Fibroblast of lung (primary cell): ENCODE measurements at regions not wholly inside any gene's neighbourhood (a gene's known extent, or its start where the extent isn't known, plus 50 kb on each side); places are given as distances from the start of the nearest gene placed in this dataset.

ENCODE experiments used
- DNase-seq, 2 donors: peaks; one replicate each; pipeline versions ENCODE4 v3.0.0 to v3.0.0-alpha.2; 2010; ENCODE audit warnings: low read depth in 2 of 2
- H2AFZ ChIP-seq: 2 replicates; pipeline ENCODE4 v1.5.1; 2012; ENCODE audit warnings: low read length, control low read depth, inconsistent platforms
- H3K27ac ChIP-seq: 2 replicates; pipeline ENCODE4 v1.5.1; 2011; ENCODE audit warnings: low read length, control low read depth; ENCODE audit not compliant: insufficient read depth
- H3K27me3 ChIP-seq: 2 replicates; pipeline ENCODE4 v1.5.1; 2011; ENCODE audit warnings: mild to moderate bottlenecking, low read length; ENCODE audit not compliant: control insufficient read depth, insufficient read depth
- H3K36me3 ChIP-seq: 2 replicates; pipeline ENCODE4 v1.5.1; 2011; ENCODE audit warnings: low read length; ENCODE audit not compliant: control insufficient read depth, insufficient read depth
- H3K4me1 ChIP-seq: 2 replicates; pipeline ENCODE4 v1.5.1; 2011; ENCODE audit warnings: low read length; ENCODE audit not compliant: control insufficient read depth, insufficient read depth; ENCODE audit errors: extremely low read depth
- H3K4me2 ChIP-seq: 2 replicates; pipeline ENCODE4 v1.5.1; 2011; ENCODE audit warnings: low read length, control low read depth; ENCODE audit not compliant: insufficient read depth; ENCODE audit errors: extremely low read depth
- H3K4me3 ChIP-seq, 4 experiments: fragments of 200-600 bp in 1 of 4; sonication (generic) in 1 of 4; replicated peaks in 1 of 4; 2 replicates each; pipeline ENCODE4 v1.5.1; 2011 to 2016; ENCODE audit warnings: low read length in 4 of 4, low read depth in 3 of 4, mild to moderate bottlenecking in 3 of 4, control low read depth in 2 of 4, inconsistent platforms in 1 of 4, mixed read lengths in 1 of 4; ENCODE audit not compliant: insufficient read depth in 1 of 4; ENCODE audit errors: control extremely low read depth in 1 of 4
- H3K79me2 ChIP-seq: 2 replicates; pipeline ENCODE4 v1.5.1; 2012; ENCODE audit warnings: mild to moderate bottlenecking, low read length, inconsistent platforms; ENCODE audit not compliant: control insufficient read depth, insufficient read depth
- H3K9ac ChIP-seq: 2 replicates; pipeline ENCODE4 v1.5.1; 2011; ENCODE audit warnings: mild to moderate bottlenecking, low read length, control low read depth; ENCODE audit not compliant: insufficient read depth
- H3K9me3 ChIP-seq: 2 replicates; pipeline ENCODE4 v1.5.1; 2012; ENCODE audit warnings: low read depth, low read length; ENCODE audit not compliant: control insufficient read depth, insufficient read depth
- H4K20me1 ChIP-seq: 2 replicates; pipeline ENCODE4 v1.5.1; 2011; ENCODE audit warnings: low read length; ENCODE audit not compliant: control insufficient read depth, insufficient read depth; ENCODE audit errors: extremely low read depth
- CTCF ChIP-seq, 2 donors: IDR thresholded peaks in 1 of 2; conservative IDR thresholded peaks in 1 of 2; 1 replicate in 1 of 2; 2 replicates in 1 of 2; pipeline ENCODE4 v1.5.1; 2011 to 2012; ENCODE audit warnings: low read length in 2 of 2, control low read depth in 1 of 2, inconsistent platforms in 1 of 2, low read depth in 1 of 2, mild to moderate bottlenecking in 1 of 2
- EZH2 ChIP-seq: IDR thresholded peaks from 2 replicates; pipeline ENCODE4 v1.5.1; 2012; ENCODE audit warnings: low read length, control low read depth, mild to moderate bottlenecking; ENCODE audit errors: missing control alignments

- no peaks in the 10 kb centered on the region for H3K9me3 ChIP-seq
Observed at GRCh38 chr3:34361921-34362320, 563.5 kb downstream of the PDCD6IP start.

GRCh38 chr3:34362910-34363309 lies 564.5 kb downstream of the PDCD6IP start:
- H3K4me1 ChIP-seq = no peaks in the 10 kb centered on the region
- H2AFZ ChIP-seq = no peak overlapping the region
- TF ChIP-seq EZH2 (no peak), CTCF (conservative IDR thresholded peaks at IDR 0.05 in 1 of 2, IDR thresholded peaks at IDR 0.05 in 1 of 2; ENCODE audit: low read depth in 1 of 2, low read length in 2 of 2) (no peak)
- H3K79me2 ChIP-seq = no peaks in the 10 kb centered on the region
- no peak overlapping the region for H3K4me2 ChIP-seq
- H3K27ac ChIP-seq = no peak overlapping the region
- H4K20me1 ChIP-seq = no peaks in the 10 kb centered on the region
- no peaks in the 10 kb centered on the region for H3K36me3 ChIP-seq
- DNase-seq = no peak
- no peak overlapping the region for H3K4me3 ChIP-seq
- no peaks in the 10 kb centered on the region for H3K27me3 ChIP-seq
- H3K9me3 ChIP-seq = no peaks in the 10 kb centered on the region
- no peak overlapping the region for H3K9ac ChIP-seq

More at GRCh38 chr3:34361921-34362320, 563.5 kb downstream of the PDCD6IP start:
- H4K20me1 ChIP-seq = no peaks in the 10 kb centered on the region
- no peak for DNase-seq
- H3K4me1 ChIP-seq = no peaks in the 10 kb centered on the region
- H3K4me2 ChIP-seq = no peak overlapping the region
- no peaks in the 10 kb centered on the region for H3K79me2 ChIP-seq
- TF ChIP-seq EZH2 = no peak
- no peak for TF ChIP-seq CTCF (conservative IDR thresholded peaks at IDR 0.05 in 1 of 2, IDR thresholded peaks at IDR 0.05 in 1 of 2; ENCODE audit: low read depth in 1 of 2, low read length in 2 of 2)
- H2AFZ ChIP-seq = no peak overlapping the region
- H3K9ac ChIP-seq = no peak overlapping the region
- H3K36me3 ChIP-seq = no peaks in the 10 kb centered on the region
- H3K4me3 ChIP-seq = no peak overlapping the region
- H3K27ac ChIP-seq = no peak overlapping the region
- H3K27me3 ChIP-seq = no peaks in the 10 kb centered on the region

GRCh38 chr3:34363881-34364280 lies 565.5 kb downstream of the PDCD6IP start:
- TF ChIP-seq CTCF (conservative IDR thresholded peaks at IDR 0.05 in 1 of 2, IDR thresholded peaks at IDR 0.05 in 1 of 2; ENCODE audit: low read depth in 1 of 2, low read length in 2 of 2) = no peak
- no peak for TF ChIP-seq EZH2
- no peak overlapping the region for H3K27ac ChIP-seq
- H3K9ac ChIP-seq = no peak overlapping the region
- no peak overlapping the region for H3K4me3 ChIP-seq
- H3K36me3 ChIP-seq = no peaks in the 10 kb centered on the region
- no peak for DNase-seq
- H3K4me2 ChIP-seq = no peak overlapping the region
- no peaks in the 10 kb centered on the region for H4K20me1 ChIP-seq
- no peaks in the 10 kb centered on the region for H3K9me3 ChIP-seq
- H2AFZ ChIP-seq = no peak overlapping the region
- H3K79me2 ChIP-seq = no peaks in the 10 kb centered on the region
- no peaks in the 10 kb centered on the region for H3K27me3 ChIP-seq
- H3K4me1 ChIP-seq = no peaks in the 10 kb centered on the region
